GM18499 (cell line): ENCODE measurements at regions not wholly inside any gene's neighbourhood (a gene's known extent, or its start where the extent isn't known, plus 50 kb on each side); places are given as distances from the start of the nearest gene placed in this dataset.

Source experiments
- ATAC-seq: cut with Tn5 transposase; IDR thresholded peaks from one replicate; pipeline ENCODE4 v1.9.1; 2021; ENCODE audit warnings: moderate number of reproducible peaks; ENCODE audit not compliant: insufficient read depth, unreplicated experiment

GRCh38 chr3:10555263-10555662 is 49.9 kb upstream of the ATP2B2 start:
- no peak for ATAC-seq

GRCh38 chr3:10556312-10556711 is 50.9 kb upstream of the ATP2B2 start:
- ATAC-seq = no peak

- no peak for ATAC-seq
These were observed 51.9 kb upstream of the ATP2B2 start for GRCh38 chr3:10557250-10557649.

- ATAC-seq = no peak
These were observed 52.5 kb upstream of the ATP2B2 start for GRCh38 chr3:10557781-10558373.

GRCh38 chr3:10558736-10559135 is 53.4 kb upstream of the ATP2B2 start:
- no peak for ATAC-seq

GRCh38 chr3:10560060-10560861 is 54.9 kb upstream of the ATP2B2 start:
- ATAC-seq = no peak

- no peak for ATAC-seq
These were observed 56.0 kb upstream of the ATP2B2 start for GRCh38 chr3:10561162-10561945.

GRCh38 chr3:10561946-10562560 is 56.7 kb upstream of the ATP2B2 start:
- ATAC-seq = no peak

- peak; percentile 39 for ATAC-seq
These were observed 58.0 kb upstream of the ATP2B2 start for GRCh38 chr3:10563396-10563795.

GRCh38 chr3:10565814-10566213 is 60.4 kb upstream of the ATP2B2 start:
- no peak for ATAC-seq

GRCh38 chr3:10566451-10566850 is 61.1 kb upstream of the ATP2B2 start:
- ATAC-seq = no peak

- no peak for ATAC-seq
These were observed 63.2 kb upstream of the ATP2B2 start for GRCh38 chr3:10568549-10568948.

- no peak for ATAC-seq
These were observed 65.0 kb upstream of the ATP2B2 start for GRCh38 chr3:10570196-10570946.

- no peak for ATAC-seq
These were observed 68.8 kb upstream of the ATP2B2 start for GRCh38 chr3:10574101-10574620.

- ATAC-seq = no peak
These were observed 70.3 kb upstream of the ATP2B2 start for GRCh38 chr3:10575601-10576160.

GRCh38 chr3:10577486-10577885 is 72.1 kb upstream of the ATP2B2 start:
- ATAC-seq = no peak

- ATAC-seq = no peak
These were observed 75.0 kb upstream of the ATP2B2 start for GRCh38 chr3:10580426-10580825.

GRCh38 chr3:10581251-10581650 is 75.9 kb upstream of the ATP2B2 start:
- ATAC-seq = no peak

GRCh38 chr3:10581716-10582115 is 76.3 kb upstream of the ATP2B2 start:
- ATAC-seq = no peak

GRCh38 chr3:10582733-10583132 is 77.3 kb upstream of the ATP2B2 start:
- no peak for ATAC-seq
